Calu3 (cell line): ENCODE measurements at regions not wholly inside any gene's neighbourhood (a gene's known extent, or its start where the extent isn't known, plus 50 kb on each side); places are given as distances from the start of the nearest gene placed in this dataset.
A peak's percentile ranks its signal among the peaks of the same experiment; 100 is the strongest.
"Not testable (repeated sequence)": the region's sequence is repeated elsewhere in the genome, so short reads cannot be mapped to it uniquely, and the experiment has no call there.

ENCODE experiments used
- BruUV-seq: library from RNA; stranded (reverse); fragments of 400-500 nt; replicated peaks from 2 replicates; lab custom pipeline; 2021; lab: Mats Ljungman, UMichigan
- CTCF ChIA-PET: fragments of 300-600 bp; sonication (Branson Sonifier 250); formaldehyde crosslinking; loops from one replicate; lab custom pipeline; 2022; ENCODE audit warnings: antibody characterized with exemption; lab: Charles Lee
- DNase-seq: peaks from one replicate; pipeline ENCODE4 v3.0.0; 2022
- H3K27ac Mint-ChIP-seq: one replicate; pipeline ENCODE4 v1.8.0; 2022; ENCODE audit warnings: mixed read lengths; ENCODE audit not compliant: unreplicated experiment
- H3K27me3 Mint-ChIP-seq: one replicate; pipeline ENCODE4 v1.8.0; 2022; ENCODE audit warnings: mixed read lengths; ENCODE audit not compliant: unreplicated experiment
- H3K36me3 Mint-ChIP-seq: one replicate; pipeline ENCODE4 v1.8.0; 2022; ENCODE audit warnings: mild to moderate bottlenecking, moderate library complexity, mixed read lengths; ENCODE audit not compliant: insufficient read depth, unreplicated experiment
- H3K4me1 Mint-ChIP-seq: one replicate; pipeline ENCODE4 v1.8.0; 2022; ENCODE audit warnings: mild to moderate bottlenecking, low read depth, mixed read lengths; ENCODE audit not compliant: unreplicated experiment
- H3K4me3 Mint-ChIP-seq: one replicate; pipeline ENCODE4 v1.8.0; 2022; ENCODE audit warnings: mild to moderate bottlenecking, low read depth, moderate library complexity, mixed read lengths; ENCODE audit not compliant: unreplicated experiment
- H3K9me3 Mint-ChIP-seq: one replicate; pipeline ENCODE4 v1.8.0; 2022; ENCODE audit warnings: low read depth, mixed read lengths; ENCODE audit not compliant: unreplicated experiment
- intact Hi-C: fragments of 100-400 bp; cut with micrococcal nuclease; formaldehyde crosslinking; loops from one replicate; pipeline ENCODE4 v1.10.0; 2022; ENCODE audit not compliant: unreplicated experiment
- TF ChIP-seq, protein P1 (sequence below): fragments of 200-600 bp; IDR thresholded peaks from one replicate; pipeline ENCODE4 v1.8.0; 2022; ENCODE audit warnings: antibody characterized with exemption; ENCODE audit not compliant: unreplicated experiment

DNA sequence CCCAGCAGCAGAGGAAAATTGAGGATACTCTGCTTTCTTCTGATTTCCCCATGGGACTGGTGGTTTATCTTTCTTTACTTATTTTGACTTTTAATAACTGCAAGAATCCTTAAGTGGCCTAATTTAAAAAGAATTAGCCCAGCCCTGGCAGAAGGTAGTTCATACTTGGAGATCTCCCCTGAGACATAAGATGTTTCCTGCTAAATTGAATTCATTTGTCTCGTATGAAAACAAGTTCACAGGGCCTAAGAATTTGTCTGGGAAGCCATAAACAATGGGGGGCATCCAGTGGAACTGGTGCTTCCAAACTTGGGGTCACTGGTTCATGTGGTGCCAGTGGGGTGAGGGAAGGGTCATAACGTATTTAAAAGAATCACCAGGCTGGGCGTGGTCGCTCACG lies 283.1 kb upstream of the RASGRP1 start:
- H3K4me3 Mint-ChIP-seq, result no peak overlapping the region
- no peaks in the 10 kb centered on the region for H3K27me3 Mint-ChIP-seq
- H3K9me3 Mint-ChIP-seq, result no peaks in the 10 kb centered on the region
- H3K27ac Mint-ChIP-seq, result no peak overlapping the region
- no peak for DNase-seq
- BruUV-seq, result no TSS peak
- intact Hi-C loops, result no loop called here
- TF ChIP-seq, protein P1, sequence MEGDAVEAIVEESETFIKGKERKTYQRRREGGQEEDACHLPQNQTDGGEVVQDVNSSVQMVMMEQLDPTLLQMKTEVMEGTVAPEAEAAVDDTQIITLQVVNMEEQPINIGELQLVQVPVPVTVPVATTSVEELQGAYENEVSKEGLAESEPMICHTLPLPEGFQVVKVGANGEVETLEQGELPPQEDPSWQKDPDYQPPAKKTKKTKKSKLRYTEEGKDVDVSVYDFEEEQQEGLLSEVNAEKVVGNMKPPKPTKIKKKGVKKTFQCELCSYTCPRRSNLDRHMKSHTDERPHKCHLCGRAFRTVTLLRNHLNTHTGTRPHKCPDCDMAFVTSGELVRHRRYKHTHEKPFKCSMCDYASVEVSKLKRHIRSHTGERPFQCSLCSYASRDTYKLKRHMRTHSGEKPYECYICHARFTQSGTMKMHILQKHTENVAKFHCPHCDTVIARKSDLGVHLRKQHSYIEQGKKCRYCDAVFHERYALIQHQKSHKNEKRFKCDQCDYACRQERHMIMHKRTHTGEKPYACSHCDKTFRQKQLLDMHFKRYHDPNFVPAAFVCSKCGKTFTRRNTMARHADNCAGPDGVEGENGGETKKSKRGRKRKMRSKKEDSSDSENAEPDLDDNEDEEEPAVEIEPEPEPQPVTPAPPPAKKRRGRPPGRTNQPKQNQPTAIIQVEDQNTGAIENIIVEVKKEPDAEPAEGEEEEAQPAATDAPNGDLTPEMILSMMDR, result no peak
- CTCF ChIA-PET, result no interaction called here
- no peaks in the 10 kb centered on the region for H3K36me3 Mint-ChIP-seq
- no peaks in the 10 kb centered on the region for H3K4me1 Mint-ChIP-seq

DNA sequence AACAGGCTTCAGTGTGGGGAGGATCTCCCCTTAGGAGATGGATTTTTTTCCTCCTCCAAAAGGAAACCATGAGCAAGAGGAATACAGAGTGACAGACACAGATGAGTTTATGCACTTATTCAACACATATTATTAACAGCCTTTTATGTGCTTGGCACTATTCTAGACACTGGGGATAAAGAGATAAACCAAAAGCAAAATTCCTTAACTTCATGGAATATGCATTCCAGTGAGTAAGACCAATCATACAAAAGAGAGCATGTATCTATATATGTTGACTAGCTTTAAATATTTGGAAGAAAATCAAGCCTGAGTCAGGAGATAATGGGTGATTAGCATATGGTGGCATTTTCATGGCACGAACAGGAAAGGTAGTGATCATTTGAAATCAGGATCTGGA lies 284.4 kb upstream of the RASGRP1 start:
- no peak overlapping the region for H3K4me3 Mint-ChIP-seq
- no peaks in the 10 kb centered on the region for H3K36me3 Mint-ChIP-seq
- no peaks in the 10 kb centered on the region for H3K4me1 Mint-ChIP-seq
- CTCF ChIA-PET, result interaction anchor here (0.6 kb wide), 2 partner anchors 1193 to 1898 kb away, joined by 3 to 4 read pairs; no protein-coding TSS in a partner anchor
- TF ChIP-seq, protein P1, result no peak
- no peak for DNase-seq
- H3K27ac Mint-ChIP-seq, result no peak overlapping the region
- no TSS peak for BruUV-seq
- intact Hi-C loops, result no loop called here
- no peaks in the 10 kb centered on the region for H3K27me3 Mint-ChIP-seq
- no peaks in the 10 kb centered on the region for H3K9me3 Mint-ChIP-seq

DNA sequence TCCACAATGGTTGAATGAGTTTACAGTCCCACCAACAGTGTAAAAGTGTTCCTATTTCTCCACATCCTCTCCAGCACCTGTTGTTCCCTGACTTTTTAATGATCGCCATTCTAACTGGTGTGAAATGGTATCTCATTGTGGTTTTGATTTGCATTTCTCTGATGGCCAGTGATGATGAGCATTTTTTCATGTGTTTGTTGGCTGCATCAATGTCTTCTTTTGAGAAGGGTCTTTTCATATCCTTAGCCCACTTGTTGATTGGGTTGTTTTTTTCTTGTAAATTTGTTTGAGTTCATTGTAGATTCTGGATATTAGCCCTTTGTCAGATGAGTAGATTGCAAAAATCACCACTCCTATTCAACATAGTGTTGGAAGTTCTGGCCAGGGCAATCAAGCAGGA lies 287.6 kb upstream of the RASGRP1 start:
- BruUV-seq, DNase-seq, H3K36me3 Mint-ChIP-seq, H3K9me3 Mint-ChIP-seq, H3K27me3 Mint-ChIP-seq, H3K4me1 Mint-ChIP-seq, H3K27ac Mint-ChIP-seq, CTCF ChIA-PET, H3K4me3 Mint-ChIP-seq, intact Hi-C loops: not testable (repeated sequence)

DNA sequence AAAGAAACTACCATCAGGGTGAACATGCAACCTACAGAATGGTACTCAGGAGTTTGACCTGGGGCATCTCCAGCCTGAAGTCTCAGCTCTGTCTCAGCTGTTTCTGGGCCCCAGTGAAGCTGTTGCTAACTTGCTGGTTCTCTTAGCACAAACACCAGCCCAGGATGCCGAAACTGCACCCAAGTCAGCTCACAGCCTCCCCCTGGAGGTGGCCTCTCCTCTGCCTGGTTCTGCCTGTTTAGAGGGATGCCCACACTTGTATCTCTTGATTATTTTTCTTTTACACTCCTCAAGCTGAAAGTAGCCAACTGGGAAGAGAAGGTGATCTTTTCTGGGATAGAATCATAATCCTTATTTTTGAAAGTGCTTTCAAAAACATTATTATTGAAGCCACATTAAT lies 289.0 kb upstream of the RASGRP1 start:
- DNase-seq, result peak; percentile 34
- Mint-ChIP-seq H3K27me3 (no peaks in the 10 kb centered on the region), H3K9me3 (no peaks in the 10 kb centered on the region), H3K27ac (no peak overlapping the region), H3K36me3 (no peaks in the 10 kb centered on the region), H3K4me3 (no peak overlapping the region), H3K4me1 (no peaks in the 10 kb centered on the region)
- CTCF ChIA-PET, result interaction anchor here (0.6 kb wide), 1 partner anchor 23 kb away, joined by 3 read pairs; no protein-coding TSS in a partner anchor
- BruUV-seq, result no TSS peak
- intact Hi-C loops, result no loop called here
- TF ChIP-seq, protein P1, result no peak

DNA sequence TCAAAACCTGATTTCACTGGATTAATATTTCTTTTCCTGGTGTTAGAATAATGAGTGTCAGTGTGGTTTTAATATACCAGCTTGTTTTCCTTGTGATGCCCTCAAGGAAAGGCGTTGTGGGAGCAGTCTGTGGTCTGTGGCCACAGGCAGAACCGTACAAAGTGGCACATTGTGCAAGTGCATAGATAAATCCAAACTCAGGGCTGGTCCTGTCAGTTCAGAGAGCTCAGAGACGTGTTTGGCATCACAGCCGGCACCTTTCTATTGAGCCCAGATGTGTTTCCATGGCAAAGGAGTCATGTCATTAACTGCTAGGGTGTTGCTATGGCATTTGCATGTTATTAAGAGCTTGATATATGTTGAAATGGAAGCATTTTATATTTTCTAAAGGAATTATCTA lies 289.9 kb upstream of the RASGRP1 start:
- TF ChIP-seq, protein P1, result no peak

More for the DNA sequence above, 289.9 kb upstream of the RASGRP1 start:
- BruUV-seq, result no TSS peak
- H3K9me3 Mint-ChIP-seq, result no peaks in the 10 kb centered on the region
- no peak overlapping the region for H3K27ac Mint-ChIP-seq
- intact Hi-C loops, result no loop called here
- no peaks in the 10 kb centered on the region for H3K36me3 Mint-ChIP-seq
- CTCF ChIA-PET, result no interaction called here
- no peaks in the 10 kb centered on the region for H3K27me3 Mint-ChIP-seq
- no peak overlapping the region for H3K4me3 Mint-ChIP-seq
- H3K4me1 Mint-ChIP-seq, result no peaks in the 10 kb centered on the region
- DNase-seq, result no peak
